ENCODE measurements at regions not wholly inside any gene's neighbourhood (a gene's known extent, or its start where the extent isn't known, plus 50 kb on each side); places are given as distances from the start of the nearest gene placed in this dataset.
A peak's percentile ranks its signal among the peaks of the same experiment; 100 is the strongest.
"Not testable (repeated sequence)": the region's sequence is repeated elsewhere in the genome, so short reads cannot be mapped to it uniquely, and the experiment has no call there.

DNA sequence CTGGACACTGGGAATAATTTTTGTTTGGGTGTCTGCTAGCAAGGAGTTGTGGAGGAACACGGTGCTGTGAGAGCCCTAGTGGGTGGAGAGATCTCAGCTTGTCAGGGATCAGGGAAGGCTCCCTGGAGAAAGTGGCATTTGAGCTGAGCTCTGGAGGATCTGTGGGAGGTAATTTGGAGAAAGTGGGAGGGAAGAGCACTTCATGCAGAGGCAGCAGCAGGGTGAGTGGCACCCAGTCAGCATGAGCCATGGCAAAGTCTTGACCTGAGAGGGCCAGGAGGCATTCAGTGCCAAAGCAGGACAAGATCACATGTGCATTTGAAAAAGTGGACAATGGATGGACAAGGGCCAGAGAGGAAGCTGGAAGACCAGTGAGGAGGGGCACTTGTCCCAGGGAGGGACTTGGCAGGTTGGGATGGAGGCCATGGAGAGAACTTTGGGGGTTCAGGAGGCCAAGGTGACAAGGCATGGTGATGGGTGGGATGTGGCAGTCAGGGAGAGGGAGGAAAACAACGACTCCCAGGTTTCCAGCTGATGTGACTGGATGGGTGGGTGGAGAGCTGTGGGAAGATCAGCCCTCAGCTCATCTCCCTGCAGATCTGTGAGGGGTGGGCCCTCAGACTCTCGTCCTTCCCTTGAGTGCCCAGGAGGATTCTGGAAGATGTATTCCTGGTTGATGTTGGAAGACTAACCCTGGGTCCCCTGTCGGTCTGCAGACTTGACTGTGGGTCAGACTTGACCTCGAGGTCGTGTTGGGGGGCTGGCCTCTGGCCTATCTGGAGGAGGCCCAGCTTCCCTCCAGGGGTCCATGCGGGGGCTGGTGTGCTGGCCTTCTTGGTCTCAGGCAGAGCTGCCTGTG, 68.9 kb upstream of the PITX1 start:
- DNase-seq (ENCODE audit: insufficient read length, low spot score) (no peak), FAIRE-seq (no peak)

DNA sequence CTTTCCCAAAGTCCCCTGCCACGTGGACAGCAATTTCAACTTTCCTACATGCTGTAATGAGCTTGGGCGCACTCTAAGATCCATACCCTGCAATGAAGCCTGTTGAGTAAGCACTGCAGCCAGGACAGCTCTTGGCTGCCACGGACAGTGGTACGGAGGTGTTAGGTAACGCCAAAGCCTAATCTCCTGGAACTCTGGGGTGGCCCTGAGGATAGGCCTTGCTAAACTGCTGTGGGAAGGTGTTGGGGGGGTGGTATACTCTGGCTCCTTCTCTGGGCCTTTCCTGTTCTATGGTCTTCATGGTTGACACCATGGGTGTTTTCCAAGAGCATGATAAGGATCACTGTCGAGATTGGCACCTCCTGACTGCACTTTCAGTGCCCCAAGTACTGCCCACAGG, 66.4 kb upstream of the PITX1 start:
- no peak for DNase-seq (ENCODE audit: insufficient read length, low spot score)

DNA sequence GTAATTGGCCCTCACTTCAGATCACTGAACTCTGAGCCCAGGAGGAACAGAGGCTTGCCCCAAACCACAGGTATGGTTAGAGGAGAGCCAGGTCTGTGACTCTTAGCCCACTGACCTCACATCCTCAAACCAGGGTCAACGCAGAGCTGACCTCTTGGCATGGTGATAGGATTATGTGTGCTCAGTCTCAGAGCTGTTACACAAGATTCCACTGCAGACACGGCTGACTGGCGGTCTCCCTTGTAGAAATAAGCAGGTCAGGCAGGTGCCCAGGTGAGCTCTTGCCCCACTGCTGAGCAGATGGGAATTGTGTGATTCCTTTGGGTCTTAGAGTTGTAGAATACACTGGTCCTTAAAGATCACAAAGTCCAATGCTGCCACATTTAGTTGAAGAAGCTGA, 66.0 kb upstream of the PITX1 start:
- no peak for DNase-seq (ENCODE audit: insufficient read length, low spot score)
- no peak for FAIRE-seq

More for the DNA sequence above, 66.4 kb upstream of the PITX1 start:
- FAIRE-seq = no peak

DNA sequence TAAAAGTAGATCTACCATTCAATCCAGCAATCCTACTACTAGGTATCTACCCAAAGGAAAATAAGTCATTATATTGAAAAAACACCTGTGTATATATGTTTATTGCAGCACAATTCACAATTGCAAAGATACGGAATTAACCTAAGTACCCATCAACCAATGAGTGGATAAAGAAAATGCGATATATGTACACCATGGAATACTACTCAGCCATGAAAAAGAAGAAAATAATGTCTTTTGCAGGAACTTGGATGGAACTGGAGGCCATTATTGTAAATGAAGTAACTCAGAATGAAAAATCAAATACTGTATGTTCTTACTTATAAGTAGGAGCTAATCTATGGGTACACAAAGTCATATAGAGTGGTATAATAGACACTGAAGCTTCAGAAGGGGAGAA, 63.4 kb upstream of the PITX1 start:
- FAIRE-seq = no peak
- DNase-seq (ENCODE audit: insufficient read length, low spot score) = no peak

DNA sequence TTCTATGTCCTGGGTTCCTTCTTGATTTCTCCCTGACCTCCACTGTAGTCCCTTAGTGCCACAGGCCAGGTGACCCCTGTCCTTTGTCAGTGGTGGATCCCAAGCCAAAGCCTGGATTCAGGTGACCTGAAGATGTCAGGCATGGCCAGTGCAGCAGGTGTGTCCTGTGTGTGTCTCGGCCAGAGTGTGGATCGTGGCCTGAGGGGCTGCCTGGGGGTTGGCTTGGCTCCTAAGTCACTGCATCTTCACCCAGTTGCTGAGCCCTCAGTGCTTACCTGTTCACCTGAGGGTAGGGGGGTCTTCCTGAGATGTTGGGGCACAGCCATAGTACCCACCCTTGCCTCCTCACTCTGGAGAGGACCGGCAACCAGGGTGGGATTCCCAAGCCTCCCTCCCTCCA, 61.8 kb upstream of the PITX1 start:
- DNase-seq (ENCODE audit: insufficient read length, low spot score) = no peak

GRCh38 chr5:135095052-135095715, 61.2 kb upstream of the PITX1 start:
- FAIRE-seq (no peak), DNase-seq (ENCODE audit: insufficient read length, low spot score) (no peak)

More for the DNA sequence above, 61.8 kb upstream of the PITX1 start:
- no peak for FAIRE-seq

- FAIRE-seq (no peak), DNase-seq (ENCODE audit: insufficient read length, low spot score) (no peak)
Observed at GRCh38 chr5:135094339-135095051, 60.5 kb upstream of the PITX1 start.

DNA sequence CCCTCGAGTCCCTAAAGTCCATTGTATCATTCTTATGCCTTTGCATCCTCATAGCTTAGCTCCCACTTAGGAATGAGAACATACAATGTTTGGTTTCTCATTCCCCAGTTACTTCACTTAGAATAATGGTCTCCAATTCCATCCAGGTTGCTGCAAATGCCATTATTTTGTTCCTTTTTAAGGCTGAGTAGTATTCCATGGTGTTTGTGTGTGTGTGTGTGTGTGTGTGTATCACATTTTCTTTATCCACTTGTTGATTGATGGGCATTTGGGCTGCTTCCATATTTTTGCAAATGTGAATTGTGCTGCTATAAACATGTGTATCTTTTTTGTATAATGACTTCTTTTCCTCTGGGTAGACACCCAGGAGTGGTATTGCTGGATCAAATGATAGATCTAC, 59.5 kb upstream of the PITX1 start:
- not testable (repeated sequence) for DNase-seq (ENCODE audit: insufficient read length, low spot score); FAIRE-seq

DNA sequence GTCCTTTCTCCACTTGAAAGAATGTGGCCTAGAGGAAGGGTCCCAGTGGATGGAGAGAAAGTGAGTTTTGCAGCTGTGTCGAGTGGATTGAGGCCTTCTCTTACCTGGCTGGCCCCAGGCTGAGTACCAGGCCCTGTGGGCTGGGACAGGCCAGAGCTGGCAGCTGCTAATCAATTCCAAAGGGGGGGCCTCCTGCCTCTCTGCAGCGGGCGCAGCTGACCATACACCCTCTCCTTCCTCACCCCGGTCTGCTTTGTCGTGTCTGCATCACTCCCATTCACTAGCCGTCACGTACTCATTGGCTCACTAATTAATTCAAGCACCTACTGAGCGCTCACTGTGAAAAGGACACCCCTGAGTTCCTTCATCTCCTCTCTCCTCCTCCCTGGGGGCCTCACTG, 58.4 kb upstream of the PITX1 start:
- FAIRE-seq = no peak

GRCh38 chr5:135091286-135091685, 57.3 kb upstream of the PITX1 start:
- no peak for DNase-seq (ENCODE audit: insufficient read length, low spot score)
- FAIRE-seq = no peak

More for the DNA sequence above, 58.4 kb upstream of the PITX1 start:
- DNase-seq (ENCODE audit: insufficient read length, low spot score) = no peak

DNA sequence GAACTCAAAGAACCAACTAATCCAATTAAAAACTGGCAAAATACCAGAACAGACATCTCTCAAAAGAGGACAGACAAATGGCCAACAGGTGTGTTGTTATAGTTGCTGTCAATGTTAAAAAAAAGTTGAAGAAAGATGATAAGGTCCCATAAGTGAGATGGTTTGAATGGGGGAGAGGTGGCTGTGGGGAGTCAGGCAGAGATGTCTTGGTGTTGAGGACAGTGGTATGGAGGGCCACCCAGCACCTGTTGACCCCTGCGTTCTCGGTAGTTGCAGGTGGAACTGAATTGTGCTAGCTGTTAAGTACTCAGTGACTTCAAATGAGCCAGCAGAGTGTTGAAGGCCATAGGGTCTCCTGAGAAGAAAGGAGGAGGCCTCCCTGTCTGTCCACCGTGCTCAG, 55.9 kb upstream of the PITX1 start:
- DNase-seq (ENCODE audit: insufficient read length, low spot score) = no peak
- FAIRE-seq = no peak

DNA sequence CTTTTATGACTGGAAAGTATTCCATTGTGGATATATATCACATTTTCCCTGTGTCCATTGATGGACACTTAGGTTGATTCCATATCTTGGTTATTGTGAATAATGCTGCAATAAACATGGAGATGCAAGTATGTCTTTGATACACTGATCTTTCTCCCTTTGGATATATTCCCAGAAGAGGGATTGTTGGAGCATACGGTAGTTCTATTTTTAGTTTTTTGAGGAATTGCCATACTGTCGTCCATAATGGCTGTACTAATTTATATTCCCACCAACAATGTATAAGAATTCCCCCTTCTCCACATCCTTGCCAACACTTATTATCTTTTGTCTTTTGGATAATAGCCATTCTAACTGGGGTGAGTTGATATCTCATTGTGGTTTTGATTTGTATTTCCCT, 54.9 kb upstream of the PITX1 start:
- DNase-seq (ENCODE audit: insufficient read length, low spot score) (no peak), FAIRE-seq (no peak)

DNA sequence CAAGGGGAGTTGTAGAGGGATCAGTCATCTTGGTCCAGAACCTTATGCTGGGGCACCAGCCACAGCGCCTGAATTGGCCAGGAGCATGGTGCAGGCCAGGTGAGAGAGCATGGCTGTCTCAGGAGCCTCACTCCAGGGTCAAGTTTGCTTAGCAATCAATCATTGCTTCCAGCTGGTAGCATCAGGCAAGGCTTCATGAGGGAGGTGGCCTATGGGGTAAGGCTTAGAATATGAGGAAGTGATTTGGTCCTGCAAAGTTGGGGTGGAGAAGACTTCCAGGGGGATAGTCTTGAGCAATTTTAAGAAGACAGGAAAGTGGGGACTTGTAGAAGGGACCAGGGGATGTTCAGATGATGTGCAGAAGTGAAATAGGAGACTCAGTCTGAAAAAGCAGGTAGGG, 53.9 kb upstream of the PITX1 start:
- no peak for DNase-seq (ENCODE audit: insufficient read length, low spot score)
- FAIRE-seq = no peak

DNA sequence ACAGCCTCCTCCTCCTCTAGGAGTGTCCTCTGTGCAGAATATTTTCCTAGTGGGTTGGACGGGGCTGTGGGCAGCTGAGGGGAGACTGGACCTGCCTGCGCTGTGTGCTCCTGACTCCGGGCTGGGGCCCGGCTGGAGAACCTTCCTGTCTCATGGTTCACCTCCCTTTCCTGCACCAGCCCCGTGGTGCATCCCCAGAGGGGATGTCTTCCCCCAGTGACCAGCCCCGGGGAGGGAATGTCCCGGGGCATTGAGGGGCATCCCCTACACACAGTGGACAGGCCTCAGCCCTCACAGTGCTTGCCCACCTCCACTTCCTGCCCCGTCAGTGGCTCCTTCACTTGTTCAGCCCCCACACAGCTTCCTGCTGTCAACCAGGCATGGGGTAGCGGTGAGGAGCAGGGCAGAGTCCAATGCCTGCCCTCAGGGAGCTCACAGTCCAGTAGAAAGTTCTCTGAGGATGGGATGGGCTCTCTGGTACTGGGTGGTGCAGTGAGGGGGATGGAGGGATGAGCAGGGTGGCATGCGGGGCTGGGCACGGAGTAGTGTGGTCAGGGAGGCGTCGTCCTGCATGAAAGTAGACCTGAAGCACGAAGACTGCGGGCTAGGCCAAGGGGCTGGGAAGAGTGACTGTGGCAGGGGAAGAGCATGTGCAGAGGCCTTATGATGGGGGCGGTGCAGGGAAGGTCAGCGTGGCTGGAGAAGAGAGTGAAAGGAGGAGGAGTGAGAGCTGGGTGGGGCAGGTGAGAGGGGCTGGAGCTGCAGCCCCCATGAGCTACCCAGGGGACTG, 52.1 kb upstream of the PITX1 start:
- DNase-seq (ENCODE audit: insufficient read length, low spot score) = no peak
- peak; percentile 20 for FAIRE-seq

- FAIRE-seq = no peak
- DNase-seq (ENCODE audit: insufficient read length, low spot score) = peak; percentile 21
Observed at GRCh38 chr5:135085133-135085935, 51.3 kb upstream of the PITX1 start.
